GM23338 (cell line): ENCODE measurements at regions not wholly inside any gene's neighbourhood (a gene's known extent, or its start where the extent isn't known, plus 50 kb on each side); places are given as distances from the start of the nearest gene placed in this dataset.

Experiments used
- EZH2phosphoT487 ChIP-seq: fragments of 200-600 bp; sonication (generic); IDR thresholded peaks from one replicate; pipeline ENCODE4 v1.8.1; 2018; ENCODE audit warnings: antibody characterized with exemption; ENCODE audit not compliant: unreplicated experiment
- POLR2AphosphoS5 ChIP-seq: IDR thresholded peaks from 2 replicates; pipeline ENCODE4 v1.6.1; 2016; ENCODE audit warnings: antibody characterized with exemption, low read depth
- ZNF331 ChIP-seq: fragments of 250-450 bp; sonication (Bioruptor Pico); IDR thresholded peaks from 2 replicates; pipeline ENCODE4 v1.5.0; 2020; ENCODE audit warnings: low read depth, mild to moderate bottlenecking, moderate library complexity
- TF ChIP-seq, protein P1 (sequence below), 2 experiments: fragments of 200-600 bp in 1 of 2; sonication (generic) in 1 of 2; conservative IDR thresholded peaks; 2 replicates each; pipeline versions ENCODE4 v1.5.1 to v1.6.1; 2016 to 2017; ENCODE audit warnings: antibody characterized with exemption in 2 of 2, low read depth in 2 of 2, mild to moderate bottlenecking in 2 of 2, moderate library complexity in 1 of 2

DNA sequence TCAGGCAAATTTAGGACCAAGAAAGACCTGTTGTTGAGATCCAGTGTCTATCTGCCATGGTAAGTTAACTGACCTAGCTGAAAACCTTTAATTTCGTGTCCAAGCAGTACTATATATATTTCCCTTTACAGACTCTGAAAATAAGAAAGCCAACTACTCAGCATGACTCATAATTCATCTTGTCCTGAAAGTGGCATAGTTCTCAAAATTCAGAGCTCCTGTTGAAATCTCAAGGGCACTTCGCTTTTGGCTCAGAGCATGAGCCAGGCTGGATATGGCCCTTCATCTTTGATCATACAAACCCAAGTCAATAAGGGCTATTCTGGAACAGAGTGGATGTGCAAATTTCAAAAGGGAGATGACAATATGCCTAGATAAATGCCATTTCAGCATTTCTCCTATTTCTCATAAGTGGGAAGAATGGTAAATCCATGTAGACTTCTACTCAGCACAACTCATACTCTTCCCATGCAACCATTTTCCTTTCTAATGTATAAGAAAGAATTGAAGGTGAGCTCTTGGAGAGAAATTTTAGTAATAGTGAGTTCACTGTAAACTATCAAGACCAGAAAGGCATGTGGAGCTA lies 567.9 kb upstream of the DAB2 start:
- TF ChIP-seq, protein P1, sequence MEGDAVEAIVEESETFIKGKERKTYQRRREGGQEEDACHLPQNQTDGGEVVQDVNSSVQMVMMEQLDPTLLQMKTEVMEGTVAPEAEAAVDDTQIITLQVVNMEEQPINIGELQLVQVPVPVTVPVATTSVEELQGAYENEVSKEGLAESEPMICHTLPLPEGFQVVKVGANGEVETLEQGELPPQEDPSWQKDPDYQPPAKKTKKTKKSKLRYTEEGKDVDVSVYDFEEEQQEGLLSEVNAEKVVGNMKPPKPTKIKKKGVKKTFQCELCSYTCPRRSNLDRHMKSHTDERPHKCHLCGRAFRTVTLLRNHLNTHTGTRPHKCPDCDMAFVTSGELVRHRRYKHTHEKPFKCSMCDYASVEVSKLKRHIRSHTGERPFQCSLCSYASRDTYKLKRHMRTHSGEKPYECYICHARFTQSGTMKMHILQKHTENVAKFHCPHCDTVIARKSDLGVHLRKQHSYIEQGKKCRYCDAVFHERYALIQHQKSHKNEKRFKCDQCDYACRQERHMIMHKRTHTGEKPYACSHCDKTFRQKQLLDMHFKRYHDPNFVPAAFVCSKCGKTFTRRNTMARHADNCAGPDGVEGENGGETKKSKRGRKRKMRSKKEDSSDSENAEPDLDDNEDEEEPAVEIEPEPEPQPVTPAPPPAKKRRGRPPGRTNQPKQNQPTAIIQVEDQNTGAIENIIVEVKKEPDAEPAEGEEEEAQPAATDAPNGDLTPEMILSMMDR (conservative IDR thresholded peaks at IDR 0.05; ENCODE audit: low read depth in 2 of 2): no peak
- no peak for TF ChIP-seq ZNF331
- no peak for TF ChIP-seq POLR2AphosphoS5
- TF ChIP-seq EZH2phosphoT487: no peak
